NCI-H1417 treated with DMSO at 0.1 percent for 48 hours (cell line): ENCODE measurements at regions not wholly inside any gene's neighbourhood (a gene's known extent, or its start where the extent isn't known, plus 50 kb on each side); places are given as distances from the start of the nearest gene placed in this dataset.
A peak's percentile ranks its signal among the peaks of the same experiment; 100 is the strongest.
"Not testable (repeated sequence)": the region's sequence is repeated elsewhere in the genome, so short reads cannot be mapped to it uniquely, and the experiment has no call there.

Source experiments
- DNase-seq: peaks from one replicate; lab custom pipeline; 2025; lab: John Stamatoyannopoulos, UW

DNA sequence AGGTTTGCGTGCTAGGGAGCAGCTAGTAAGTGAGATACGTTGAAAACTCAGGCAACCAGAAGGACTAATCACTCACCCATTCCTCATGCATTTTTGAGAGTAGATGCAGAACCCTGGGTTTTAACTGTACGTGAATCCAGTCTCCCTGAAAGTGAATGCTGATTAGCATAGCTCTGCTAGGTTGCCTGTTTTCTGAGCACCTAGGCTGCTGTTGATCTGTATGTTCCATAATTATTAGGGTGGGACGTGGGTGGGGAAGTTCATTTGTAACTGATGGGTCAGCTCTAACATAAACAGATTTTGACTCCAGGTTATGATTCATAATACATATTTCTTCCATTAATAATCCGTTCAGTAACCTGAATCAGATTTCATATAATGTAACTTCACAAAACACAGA is 379.0 kb upstream of the FANCL start:
- DNase-seq, result no peak

DNA sequence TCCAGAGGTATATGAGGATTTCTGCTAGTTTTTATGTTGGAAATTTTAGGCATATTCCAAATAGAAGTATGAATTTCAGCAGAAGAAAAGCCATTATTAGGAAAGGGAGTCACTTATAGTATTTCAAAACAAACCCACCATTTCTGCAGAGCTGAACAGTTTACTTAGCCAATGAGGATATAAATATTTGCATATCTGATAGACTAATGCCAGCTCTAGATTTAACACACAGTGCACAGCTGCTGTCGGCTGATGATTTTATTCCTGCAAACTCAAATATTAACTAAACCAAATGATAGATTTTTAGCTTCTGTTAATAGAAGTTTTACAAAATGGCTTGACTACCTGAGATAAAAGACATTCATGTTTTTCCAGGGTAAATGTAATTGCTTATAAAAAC is 375.8 kb upstream of the FANCL start:
- no peak for DNase-seq

- no peak for DNase-seq
Measured at GRCh38 chr2:58614219-58614618, 373.1 kb upstream of the FANCL start.

DNA sequence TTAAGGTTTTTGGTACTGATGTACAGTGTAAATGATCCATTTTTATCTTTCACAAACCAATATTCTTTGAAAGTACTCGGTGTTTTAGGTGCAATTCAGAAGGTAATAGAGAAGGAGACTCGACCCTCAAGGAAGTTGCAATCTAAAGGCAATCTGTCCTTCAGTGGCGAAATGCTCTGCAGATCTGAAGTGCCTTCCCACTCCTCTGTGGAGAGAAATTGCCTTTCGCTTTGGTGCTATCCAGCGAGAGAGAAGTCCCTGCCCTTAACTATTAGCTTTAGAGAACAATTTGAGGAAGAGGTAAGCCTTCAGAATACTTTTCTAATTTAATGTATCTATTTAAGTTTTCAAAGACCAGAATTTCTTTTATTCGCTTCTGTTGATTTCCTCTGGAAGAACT is 371.8 kb upstream of the FANCL start:
- DNase-seq, result no peak

GRCh38 chr2:58609326-58609725 is 368.2 kb upstream of the FANCL start:
- no peak for DNase-seq

DNA sequence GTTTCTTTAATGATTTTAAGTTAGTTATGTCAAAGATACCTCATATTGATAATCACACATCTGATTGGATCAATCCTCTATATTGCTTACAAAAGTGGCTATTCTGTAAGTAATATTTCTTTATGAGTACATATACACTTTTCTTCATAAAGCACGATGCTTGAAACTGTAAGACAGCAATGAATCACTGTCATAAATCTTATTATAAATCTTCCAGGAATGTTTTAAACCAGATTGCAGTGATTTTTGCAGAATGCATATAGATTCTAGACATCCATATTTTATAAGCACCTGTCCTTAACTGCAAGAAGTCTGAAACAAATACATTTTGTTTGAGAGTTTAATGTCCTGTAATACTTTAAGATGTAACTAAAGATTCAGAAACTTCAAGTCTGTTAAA is 367.0 kb upstream of the FANCL start:
- no peak for DNase-seq

DNA sequence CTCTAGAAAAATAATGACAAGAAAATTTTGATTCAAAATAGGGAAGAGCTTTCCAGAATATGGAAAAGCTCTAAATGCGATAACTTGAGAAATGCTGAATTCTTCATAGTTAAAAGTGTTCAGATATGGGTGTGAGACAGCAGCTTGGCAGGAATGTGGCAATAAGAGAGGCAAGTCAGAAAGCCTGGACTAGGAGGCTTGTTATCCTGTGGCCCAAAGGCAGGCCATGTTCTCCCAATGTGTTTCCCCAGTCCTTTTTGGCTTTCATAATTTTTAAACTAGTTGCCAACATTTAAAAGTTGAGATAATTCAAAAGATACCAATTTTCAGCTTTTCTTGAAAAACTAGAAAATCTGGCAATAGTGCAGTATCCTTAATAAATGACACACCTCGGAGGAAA is 366.3 kb upstream of the FANCL start:
- no peak for DNase-seq

- DNase-seq, result no peak
Measured at GRCh38 chr2:58606799-58607198, 365.7 kb upstream of the FANCL start.

GRCh38 chr2:58604096-58604495 is 363.0 kb upstream of the FANCL start:
- DNase-seq, result no peak

GRCh38 chr2:58601017-58601416 is 359.9 kb upstream of the FANCL start:
- no peak for DNase-seq

DNA sequence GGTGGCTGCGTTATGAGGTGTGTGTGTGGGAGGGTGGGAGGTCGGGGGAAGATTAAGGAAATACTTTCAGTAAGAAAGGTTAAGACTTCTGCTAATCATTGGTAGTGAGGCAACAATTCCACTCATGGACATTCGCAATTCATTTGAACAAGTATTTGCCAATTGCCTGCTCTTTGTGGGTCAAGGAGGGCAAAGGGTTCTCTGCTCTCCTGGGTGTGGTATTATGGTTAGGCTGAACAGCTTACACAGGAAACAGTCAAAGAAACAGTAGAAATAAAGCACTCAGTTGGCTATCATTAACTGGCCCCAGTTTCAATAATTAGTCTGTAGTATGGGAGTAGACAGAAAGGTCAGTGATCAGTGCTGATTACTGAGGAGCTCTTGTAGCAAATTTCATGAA is 357.0 kb upstream of the FANCL start:
- no peak for DNase-seq

- DNase-seq, result no peak
Measured at GRCh38 chr2:58595714-58596113, 354.6 kb upstream of the FANCL start.

- no peak for DNase-seq
Measured at GRCh38 chr2:58594762-58595161, 353.6 kb upstream of the FANCL start.

DNA sequence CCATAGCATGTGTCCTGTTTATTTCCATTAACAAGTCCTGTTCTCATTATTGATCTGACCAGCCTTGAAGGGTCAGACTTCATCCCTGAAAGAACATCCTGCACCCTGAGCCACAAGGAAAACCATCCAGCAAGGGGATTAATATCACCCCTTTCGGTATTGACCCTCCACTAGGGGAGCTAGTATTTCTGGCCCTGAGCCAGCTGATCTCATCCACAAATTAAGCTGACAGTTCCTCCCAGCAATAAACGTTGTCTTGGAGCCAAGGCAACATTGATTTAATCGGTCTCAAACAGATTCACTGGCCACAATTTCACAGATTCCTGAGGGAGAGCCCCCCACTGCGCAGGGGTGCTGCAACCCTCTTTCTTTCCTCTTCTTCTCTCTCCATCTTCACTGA is 353.1 kb upstream of the FANCL start:
- DNase-seq, result no peak

- not testable (repeated sequence) for DNase-seq
Measured at GRCh38 chr2:58586178-58586577, 345.1 kb upstream of the FANCL start.

- DNase-seq, result no peak
Measured at GRCh38 chr2:58585233-58585632, 344.1 kb upstream of the FANCL start.

- no peak for DNase-seq
Measured at GRCh38 chr2:58584606-58585118, 343.5 kb upstream of the FANCL start.

DNA sequence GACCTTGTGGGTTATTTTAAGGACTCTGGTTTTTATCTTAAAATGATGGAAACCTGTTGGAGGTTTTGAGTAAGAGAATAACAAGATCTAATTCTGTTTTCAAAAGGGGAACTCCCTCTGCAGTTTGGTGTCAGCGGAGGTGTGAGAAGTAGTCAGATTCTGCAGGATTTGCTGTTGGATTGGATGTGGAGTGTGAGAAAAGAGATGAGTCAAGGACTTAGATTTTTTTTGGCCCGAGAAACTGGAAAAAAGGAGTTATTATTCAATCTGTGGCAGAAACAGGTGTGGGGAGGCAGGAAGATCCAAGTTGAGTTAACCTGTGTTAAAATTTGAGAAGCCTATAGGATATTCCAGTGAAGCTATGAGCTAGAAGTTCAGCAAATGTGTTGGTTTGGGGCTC is 337.2 kb upstream of the FANCL start:
- DNase-seq, result no peak

DNA sequence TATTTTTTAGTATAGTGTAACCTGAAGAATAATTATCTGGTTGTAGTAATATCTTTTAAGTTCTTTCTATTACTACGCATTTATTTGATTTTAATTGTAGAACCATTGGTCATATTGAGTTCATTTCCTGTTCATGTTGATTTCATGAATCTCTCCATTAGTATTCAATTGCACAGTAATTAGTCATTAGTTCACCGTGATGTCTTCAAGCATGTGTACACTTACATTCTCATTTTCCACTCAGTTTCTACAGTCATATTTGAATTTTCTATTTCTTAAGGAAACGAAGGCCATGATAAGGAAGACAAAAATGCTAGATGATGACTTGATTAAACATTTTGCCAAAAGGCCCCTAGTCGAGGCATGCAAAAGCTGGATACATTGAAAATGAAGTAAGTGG is 333.7 kb upstream of the FANCL start:
- no peak for DNase-seq

- no peak for DNase-seq
Measured at GRCh38 chr2:58572731-58573130, 331.6 kb upstream of the FANCL start.

DNA sequence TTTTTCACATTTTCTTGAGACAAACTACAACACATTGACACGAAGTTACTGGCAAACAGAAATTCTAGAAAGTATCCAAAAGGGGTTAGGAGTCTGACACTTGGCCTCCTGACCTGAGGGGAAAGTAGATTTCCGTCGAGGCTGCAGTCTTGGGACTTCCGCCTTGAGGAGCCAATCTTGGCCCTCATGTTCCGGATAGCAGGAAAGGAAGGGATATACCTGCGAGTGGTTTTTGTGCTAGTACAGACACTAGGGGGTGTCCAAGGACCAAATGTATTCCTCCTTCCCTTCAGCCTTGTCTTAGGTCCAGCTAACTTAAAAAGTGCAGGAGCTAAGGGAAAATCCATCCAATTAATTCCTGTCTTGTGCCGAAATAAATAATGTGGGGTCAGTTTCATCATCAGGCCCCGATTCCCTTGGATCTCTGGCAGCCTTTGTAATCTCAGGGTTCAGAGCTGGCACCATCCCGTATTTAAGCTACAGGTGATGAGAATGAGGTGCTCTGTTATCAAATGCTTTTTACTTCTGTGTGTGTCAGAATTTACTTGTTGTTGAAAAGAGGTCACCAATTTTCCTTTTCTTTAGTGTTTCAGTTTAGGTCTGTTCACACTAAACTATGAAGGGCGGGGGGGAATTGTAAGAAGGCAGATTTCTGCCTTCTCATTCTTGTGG is 330.2 kb upstream of the FANCL start:
- DNase-seq, result peak; percentile 43

- no peak for DNase-seq
Measured at GRCh38 chr2:58569475-58570185, 328.5 kb upstream of the FANCL start.

DNA sequence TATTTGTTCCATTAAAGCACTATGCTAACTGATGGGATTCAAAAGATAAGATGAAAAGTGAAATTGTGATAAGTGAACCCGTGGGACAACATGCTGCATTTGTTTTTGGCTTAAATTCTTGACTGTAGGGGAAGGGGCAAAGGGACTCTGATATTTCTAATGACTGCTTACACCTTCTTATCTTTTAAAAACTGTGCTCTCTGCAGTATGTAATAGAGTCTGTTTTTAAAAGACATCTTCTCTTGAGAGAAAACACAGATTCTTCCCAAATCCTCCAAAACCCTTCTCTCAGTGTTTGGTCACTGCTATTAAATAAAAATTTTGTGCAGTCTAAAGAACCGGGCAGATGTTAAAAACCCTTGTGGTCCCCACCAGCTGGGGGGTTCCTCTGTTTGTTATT is 327.8 kb upstream of the FANCL start:
- DNase-seq, result no peak

DNA sequence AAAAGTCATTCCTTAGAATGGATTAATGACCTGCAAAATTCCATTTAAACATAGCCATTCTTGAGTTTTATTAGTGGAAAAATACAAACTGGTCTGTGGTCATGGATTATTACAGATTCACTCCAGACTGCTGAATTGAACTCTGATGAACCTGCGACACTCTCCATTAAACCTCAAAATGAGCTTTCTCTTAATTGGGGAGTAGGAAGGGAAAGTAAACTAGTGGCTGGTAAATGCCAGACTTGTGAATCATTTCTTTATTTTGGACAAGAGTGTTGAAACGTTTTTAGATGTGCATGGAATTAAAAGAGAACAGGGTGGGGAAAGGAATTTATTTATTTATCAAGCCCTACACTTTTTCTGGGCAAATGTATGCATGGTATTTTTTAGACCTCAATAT is 321.2 kb upstream of the FANCL start:
- no peak for DNase-seq
